Loucy (cell line): ENCODE measurements at regions not wholly inside any gene's neighbourhood (a gene's known extent, or its start where the extent isn't known, plus 50 kb on each side); places are given as distances from the start of the nearest gene placed in this dataset.

Source experiments
- H2AFZ ChIP-seq: fragments of 200-600 bp; sonication (generic); 2 replicates; pipeline ENCODE4 v1.6.0; 2016; ENCODE audit warnings: antibody characterized with exemption, mild to moderate bottlenecking, low read length, moderate library complexity
- H3F3A ChIP-seq: fragments of 200-600 bp; 2 replicates; pipeline ENCODE4 v1.6.0; 2016; ENCODE audit warnings: antibody characterized with exemption, low read depth, mild to moderate bottlenecking
- H3K27me3 ChIP-seq: fragments of 200-600 bp; sonication (generic); 2 replicates; pipeline ENCODE4 v1.6.1; 2014; ENCODE audit warnings: low read length, mild to moderate bottlenecking; ENCODE audit not compliant: insufficient read depth, poor library complexity, severe bottlenecking
- H3K36me3 ChIP-seq: fragments of 200-600 bp; sonication (generic); 2 replicates; pipeline ENCODE4 v1.6.1; 2016; ENCODE audit warnings: low read length; ENCODE audit not compliant: insufficient read depth
- H3K4me1 ChIP-seq: fragments of 200-600 bp; sonication (generic); 2 replicates; pipeline ENCODE4 v1.5.1; 2014; ENCODE audit warnings: low read length, mild to moderate bottlenecking; ENCODE audit not compliant: insufficient read depth, poor library complexity, severe bottlenecking
- H3K4me2 ChIP-seq: fragments of 200-600 bp; sonication (generic); 2 replicates; pipeline ENCODE4 v1.6.0; 2014; ENCODE audit warnings: antibody characterized with exemption, low read length, low read depth, mild to moderate bottlenecking; ENCODE audit not compliant: poor library complexity, severe bottlenecking
- H3K4me3 ChIP-seq: fragments of 200-600 bp; sonication (generic); 2 replicates; pipeline ENCODE4 v1.5.1; 2014; ENCODE audit warnings: low read length, mild to moderate bottlenecking, mixed read lengths; ENCODE audit not compliant: poor library complexity, severe bottlenecking
- H3K79me2 ChIP-seq: fragments of 200-600 bp; sonication (generic); 2 replicates; pipeline ENCODE4 v1.6.1; 2014; ENCODE audit warnings: low read length; ENCODE audit not compliant: insufficient read depth
- H3K9ac ChIP-seq: fragments of 200-600 bp; sonication (generic); 2 replicates; pipeline ENCODE4 v1.6.0; 2014; ENCODE audit warnings: mild to moderate bottlenecking, low read depth, low read length, moderate library complexity; ENCODE audit not compliant: poor library complexity, severe bottlenecking
- H3K9me2 ChIP-seq: fragments of 200-600 bp; sonication (generic); replicated peaks from 2 replicates; pipeline ENCODE4 v1.6.1; 2016; ENCODE audit warnings: low read depth, low read length, mixed read lengths
- H3K9me3 ChIP-seq: fragments of 200-600 bp; sonication (generic); 2 replicates; pipeline ENCODE4 v1.6.1; 2014; ENCODE audit warnings: mild to moderate bottlenecking, antibody characterized with exemption, low read length, low read depth; ENCODE audit not compliant: insufficient read depth
- H4K20me1 ChIP-seq: fragments of 200-600 bp; sonication (generic); 2 replicates; pipeline ENCODE4 v1.6.0; 2014; ENCODE audit warnings: antibody characterized with exemption, low read length, mild to moderate bottlenecking; ENCODE audit not compliant: insufficient read depth, poor library complexity, severe bottlenecking
- CTCF ChIP-seq: fragments of 200-600 bp; sonication (generic); conservative IDR thresholded peaks from 2 replicates; pipeline ENCODE4 v1.5.1; 2014; ENCODE audit warnings: mild to moderate bottlenecking, antibody characterized with exemption, low read length
- EZH2phosphoT487 ChIP-seq: fragments of 200-600 bp; IDR thresholded peaks from 2 replicates; pipeline ENCODE4 v1.6.1; 2018; ENCODE audit warnings: antibody characterized with exemption, mild to moderate bottlenecking, moderate library complexity, borderline replicate concordance

- no peak for TF ChIP-seq CTCF
- TF ChIP-seq EZH2phosphoT487: no peak
- H3K9me3 ChIP-seq: peaks cover 3% of the 10 kb centered on the region; the same call in 1 of the 2 replicates
- H3K4me2 ChIP-seq: no peak overlapping the region
- no peak overlapping the region for H3K9ac ChIP-seq
- H3K4me1 ChIP-seq: no peaks in the 10 kb centered on the region
- H3F3A ChIP-seq: no peaks in the 10 kb centered on the region
- no peaks in the 10 kb centered on the region for H3K9me2 ChIP-seq
- no peaks in the 10 kb centered on the region for H3K79me2 ChIP-seq
- no peaks in the 10 kb centered on the region for H3K36me3 ChIP-seq
- no peak overlapping the region for H2AFZ ChIP-seq
- no peaks in the 10 kb centered on the region for H4K20me1 ChIP-seq
- H3K4me3 ChIP-seq: no peak overlapping the region
- no peaks in the 10 kb centered on the region for H3K27me3 ChIP-seq
Observed at GRCh38 chr2:123596621-123597020, 428.5 kb upstream of the CNTNAP5 start.

- TF ChIP-seq CTCF: no peak
- TF ChIP-seq EZH2phosphoT487: no peak
- Histone ChIP-seq H3K4me1 (no peaks in the 10 kb centered on the region), H3K79me2 (no peaks in the 10 kb centered on the region), H3K9me3 (no peaks in the 10 kb centered on the region), H4K20me1 (no peaks in the 10 kb centered on the region), H3F3A (no peaks in the 10 kb centered on the region), H3K9ac (no peak overlapping the region), H3K36me3 (no peaks in the 10 kb centered on the region), H3K4me3 (no peak overlapping the region), H3K9me2 (no peaks in the 10 kb centered on the region), H3K27me3 (no peaks in the 10 kb centered on the region), H3K4me2 (no peak overlapping the region), H2AFZ (no peak overlapping the region)
Observed at GRCh38 chr2:123597988-123598387, 427.1 kb upstream of the CNTNAP5 start.

- H3K9me3 ChIP-seq: no peaks in the 10 kb centered on the region
- no peaks in the 10 kb centered on the region for H3K4me1 ChIP-seq
- H3K79me2 ChIP-seq: no peaks in the 10 kb centered on the region
- H3K4me2 ChIP-seq: no peak overlapping the region
- H3K9me2 ChIP-seq: no peaks in the 10 kb centered on the region
- H3K9ac ChIP-seq: no peak overlapping the region
- no peak overlapping the region for H2AFZ ChIP-seq
- H3K27me3 ChIP-seq: no peaks in the 10 kb centered on the region
- no peak overlapping the region for H3K4me3 ChIP-seq
- no peaks in the 10 kb centered on the region for H3K36me3 ChIP-seq
- no peaks in the 10 kb centered on the region for H4K20me1 ChIP-seq
- H3F3A ChIP-seq: no peaks in the 10 kb centered on the region
- TF ChIP-seq EZH2phosphoT487 (no peak), CTCF (no peak)
Observed at GRCh38 chr2:123606631-123607030, 418.5 kb upstream of the CNTNAP5 start.
